H9 (cell line): ENCODE measurements at regions not wholly inside any gene's neighbourhood (a gene's known extent, or its start where the extent isn't known, plus 50 kb on each side); places are given as distances from the start of the nearest gene placed in this dataset.

Source experiments
- DNase-seq: peaks from one replicate; pipeline ENCODE4 v3.0.0-alpha.2; 2017
- H2AFZ ChIP-seq: one replicate; pipeline ENCODE4 v1.6.1; 2013; ENCODE audit warnings: mild to moderate bottlenecking, low read length, control low read depth, moderate library complexity
- H2AK5ac ChIP-seq: 2 replicates; pipeline ENCODE4 v1.6.1; 2013; ENCODE audit warnings: low read length, control low read depth, mixed read lengths; ENCODE audit not compliant: insufficient read length
- H2BK120ac ChIP-seq: one replicate; pipeline ENCODE4 v1.6.1; 2013; ENCODE audit warnings: low read depth, mild to moderate bottlenecking, low read length, control low read depth, inconsistent platforms; ENCODE audit not compliant: poor library complexity, severe bottlenecking
- H2BK12ac ChIP-seq: 2 replicates; pipeline ENCODE4 v1.6.1; 2013; ENCODE audit warnings: low read length, control low read depth, mixed read lengths, low read depth; ENCODE audit not compliant: insufficient read length
- H2BK15ac ChIP-seq: 2 replicates; pipeline ENCODE4 v1.6.1; 2013; ENCODE audit warnings: low read depth, low read length, control low read depth
- H2BK20ac ChIP-seq: one replicate; pipeline ENCODE4 v1.6.1; 2013; ENCODE audit warnings: low read depth, mild to moderate bottlenecking, low read length, control low read depth, inconsistent platforms; ENCODE audit not compliant: poor library complexity, severe bottlenecking
- H2BK5ac ChIP-seq: 2 replicates; pipeline ENCODE4 v1.6.1; 2013; ENCODE audit warnings: low read length, control low read depth, mixed read lengths; ENCODE audit not compliant: insufficient read length
- H3K14ac ChIP-seq: 2 replicates; pipeline ENCODE4 v1.6.1; 2013; ENCODE audit warnings: low read length, control low read depth; ENCODE audit not compliant: insufficient read depth
- H3K18ac ChIP-seq: 2 replicates; pipeline ENCODE4 v1.6.1; 2013; ENCODE audit warnings: low read depth, mild to moderate bottlenecking, mixed read lengths, low read length, control low read depth; ENCODE audit not compliant: insufficient read length
- H3K23ac ChIP-seq: 2 replicates; pipeline ENCODE4 v1.6.1; 2013; ENCODE audit warnings: low read length, control low read depth, mixed read lengths, low read depth; ENCODE audit not compliant: insufficient read length
- H3K23me2 ChIP-seq: 2 replicates; pipeline ENCODE4 v1.6.1; 2013; ENCODE audit warnings: low read depth, mild to moderate bottlenecking, mixed read lengths, low read length, control low read depth; ENCODE audit not compliant: insufficient read length, poor library complexity, severe bottlenecking
- H3K27ac ChIP-seq: 2 replicates; pipeline ENCODE4 v1.5.1; 2013; ENCODE audit warnings: low read length, control low read depth, mixed read lengths, low read depth; ENCODE audit not compliant: insufficient read length
- H3K27me3 ChIP-seq: 2 replicates; pipeline ENCODE4 v1.6.1; 2013; ENCODE audit warnings: low read length, control low read depth, inconsistent platforms; ENCODE audit not compliant: insufficient read depth
- H3K4ac ChIP-seq: 2 replicates; pipeline ENCODE4 v1.6.1; 2013; ENCODE audit warnings: low read depth, mild to moderate bottlenecking, control low read depth, inconsistent platforms, low read length, moderate library complexity
- H3K4me1 ChIP-seq: 2 replicates; pipeline ENCODE4 v1.6.1; 2013; ENCODE audit warnings: low read length, control low read depth, inconsistent platforms; ENCODE audit not compliant: insufficient read depth
- H3K4me2 ChIP-seq: 2 replicates; pipeline ENCODE4 v1.6.1; 2013; ENCODE audit warnings: low read length, control low read depth, mixed read lengths; ENCODE audit not compliant: insufficient read length, insufficient read depth
- H3K56ac ChIP-seq: 2 replicates; pipeline ENCODE4 v1.6.1; 2013; ENCODE audit warnings: low read depth, mild to moderate bottlenecking, mixed read lengths, low read length, control low read depth; ENCODE audit not compliant: insufficient read length
- H3K79me1 ChIP-seq: 2 replicates; pipeline ENCODE4 v1.6.1; 2013; ENCODE audit warnings: low read depth, mild to moderate bottlenecking, moderate library complexity, low read length, control low read depth, inconsistent platforms; ENCODE audit not compliant: insufficient read depth, poor library complexity, severe bottlenecking
- H3K79me2 ChIP-seq: 2 replicates; pipeline ENCODE4 v1.6.1; 2013; ENCODE audit warnings: low read length, control low read depth, inconsistent platforms; ENCODE audit not compliant: insufficient read depth
- H3K9ac ChIP-seq: 2 replicates; pipeline ENCODE4 v1.6.1; 2013; ENCODE audit warnings: low read length, control low read depth, mixed read lengths; ENCODE audit not compliant: insufficient read length; ENCODE audit errors: extremely low read depth
- H3K9me3 ChIP-seq: one replicate; pipeline ENCODE4 v1.6.1; 2013; ENCODE audit warnings: low read depth, low read length, inconsistent platforms; ENCODE audit not compliant: control insufficient read depth
- H3T11ph ChIP-seq: one replicate; pipeline ENCODE4 v1.6.1; 2013; ENCODE audit warnings: mild to moderate bottlenecking, low read length, control low read depth, inconsistent platforms
- H4K20me1 ChIP-seq: one replicate; pipeline ENCODE4 v1.6.1; 2013; ENCODE audit not compliant: control insufficient read depth, insufficient read length, insufficient read depth
- H4K5ac ChIP-seq: 2 replicates; pipeline ENCODE4 v1.6.1; 2013; ENCODE audit warnings: low read depth, mild to moderate bottlenecking, mixed read lengths, low read length, control low read depth; ENCODE audit not compliant: insufficient read length
- H4K8ac ChIP-seq: replicated peaks from 2 replicates; pipeline ENCODE4 v1.6.1; 2013; ENCODE audit warnings: low read length, control low read depth, mixed read lengths, low read depth; ENCODE audit not compliant: insufficient read length
- H4K91ac ChIP-seq: 2 replicates; pipeline ENCODE4 v1.6.1; 2013; ENCODE audit warnings: low read depth, mild to moderate bottlenecking, moderate library complexity, mixed read lengths, low read length, control low read depth; ENCODE audit not compliant: insufficient read length
- H3K27ac Mint-ChIP-seq, 3 experiments: 2 replicates in 2 of 3; 3 replicates in 1 of 3; pipeline ENCODE4 v1.8.0; 2020 to 2021; ENCODE audit warnings: mixed read lengths in 3 of 3, mild to moderate bottlenecking in 1 of 3, moderate library complexity in 1 of 3
- H3K27me3 Mint-ChIP-seq: 2 replicates; pipeline ENCODE4 v1.8.0; 2021; ENCODE audit warnings: low read depth, mild to moderate bottlenecking, moderate library complexity, mixed read lengths
- H3K36me3 Mint-ChIP-seq, 3 experiments: 2 replicates in 2 of 3; 3 replicates in 1 of 3; pipeline ENCODE4 v1.8.0; 2020 to 2021; ENCODE audit warnings: low read depth in 3 of 3, mixed read lengths in 3 of 3; ENCODE audit not compliant: insufficient read depth in 1 of 3
- H3K4me1 Mint-ChIP-seq, 2 experiments: 2 replicates each; pipeline ENCODE4 v1.8.0; 2020; ENCODE audit warnings: mixed read lengths in 2 of 2
- H3K4me3 Mint-ChIP-seq, 2 experiments: 2 replicates in 1 of 2; 3 replicates in 1 of 2; pipeline ENCODE4 v1.8.0; 2020 to 2021; ENCODE audit warnings: mild to moderate bottlenecking in 2 of 2, mixed read lengths in 2 of 2, moderate library complexity in 1 of 2
- H3K9me3 Mint-ChIP-seq, 2 experiments: 2 replicates in 1 of 2; 3 replicates in 1 of 2; pipeline ENCODE4 v1.8.0; 2020; ENCODE audit warnings: mild to moderate bottlenecking in 2 of 2, mixed read lengths in 2 of 2, moderate library complexity in 1 of 2
- WGBS: extraction: QIAGEN DNeasy Blood & Tissue Kit; methylation state at CpG from one replicate; pipeline ENCODE4 v1.1.7; 2013; ENCODE audit warnings: missing lambda C conversion rate, low lambda C conversion rate, mixed read lengths; ENCODE audit not compliant: insufficient read length; ENCODE audit errors: extremely low coverage; 5-methylcytosine and 5-hydroxymethylcytosine counted together
- TF ChIP-seq, protein P1 (sequence below): fragments of 200-600 bp; sonication (generic); conservative IDR thresholded peaks from 3 replicates; pipeline ENCODE4 v1.8.0; 2021; ENCODE audit warnings: antibody characterized with exemption, mild to moderate bottlenecking

DNA sequence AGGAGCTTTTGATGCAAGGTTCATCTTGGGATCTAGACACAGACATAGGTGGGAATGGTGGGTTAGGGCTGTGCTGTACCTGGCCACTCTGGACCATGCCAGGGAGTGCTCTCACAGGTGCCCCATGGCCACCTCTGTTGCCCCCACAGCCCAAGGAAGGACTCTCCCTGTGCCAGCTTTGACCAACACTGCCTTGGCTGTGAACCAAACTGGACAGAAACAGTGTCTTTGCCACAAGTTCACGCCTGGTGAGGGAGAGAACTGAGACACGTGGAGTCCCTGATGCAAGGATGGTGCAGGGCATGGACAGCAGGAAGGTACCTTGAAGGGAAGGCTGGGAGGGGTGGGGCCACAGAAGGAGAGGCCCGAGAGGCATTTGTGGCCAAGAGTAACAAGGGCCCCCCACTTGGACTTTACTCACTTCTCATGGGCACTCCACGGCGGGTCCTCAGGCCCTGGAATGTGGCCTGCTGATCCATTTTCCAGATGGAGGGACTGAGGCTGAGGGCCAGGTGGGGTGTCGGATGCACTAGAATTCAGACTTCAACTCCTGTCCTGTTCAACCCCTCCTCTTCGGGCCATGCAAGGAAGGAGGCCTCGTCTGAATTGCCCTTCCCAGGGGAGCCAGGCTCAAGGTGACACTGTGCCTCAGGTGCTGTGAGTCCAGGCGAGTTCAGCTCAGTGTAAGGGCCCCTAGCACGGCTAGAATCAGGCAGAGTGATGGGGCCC is 103.3 kb downstream of the YTHDF1 start:
- peaks cover 7 to 12% of the 10 kb centered on the region in 2 experiments; a peak in 4 of 5 replicates for H3K9me3 Mint-ChIP-seq
- H3K56ac ChIP-seq: no peak overlapping the region

More for the DNA sequence above, 103.3 kb downstream of the YTHDF1 start:
- H3T11ph ChIP-seq: no peak overlapping the region
- no peak overlapping the region for H3K4me2 ChIP-seq
- no peak overlapping the region for H2BK120ac ChIP-seq
- WGBS: no CpG with 5 or more reads among the region's 10 CpGs
- no peak overlapping the region for H3K4ac ChIP-seq
- H3K14ac ChIP-seq: no peak overlapping the region; the same call in 1 of the 2 replicates
- Mint-ChIP-seq H3K4me3 (no peak overlapping the region), H3K36me3 (no peaks in the 10 kb centered on the region), H3K27ac (no peak overlapping the region), H3K4me1 (peaks cover 2 to 3% of the 10 kb centered on the region in 2 experiments; a peak in 2 of 4 replicates), H3K27me3 (peaks cover 77% of the 10 kb centered on the region)
- no peak overlapping the region for H3K23ac ChIP-seq
- DNase-seq: no peak
- no peak overlapping the region for H4K8ac ChIP-seq
- H3K9ac ChIP-seq: no peak overlapping the region
- no peak overlapping the region for H2AK5ac ChIP-seq
- H4K20me1 ChIP-seq: no peaks in the 10 kb centered on the region
- H2AFZ ChIP-seq: no peak overlapping the region
- no peak overlapping the region for H2BK12ac ChIP-seq
- H4K91ac ChIP-seq: no peak overlapping the region
- no peak overlapping the region for H2BK5ac ChIP-seq
- no peaks in the 10 kb centered on the region for H3K4me1 ChIP-seq
- H4K5ac ChIP-seq: no peak overlapping the region
- H3K23me2 ChIP-seq: no peaks in the 10 kb centered on the region
- H3K27me3 ChIP-seq: no peaks in the 10 kb centered on the region; the same call in 1 of the 2 replicates
- H3K27ac ChIP-seq: no peak overlapping the region
- H3K18ac ChIP-seq: no peak overlapping the region
- H3K79me2 ChIP-seq: no peaks in the 10 kb centered on the region
- TF ChIP-seq, protein P1, sequence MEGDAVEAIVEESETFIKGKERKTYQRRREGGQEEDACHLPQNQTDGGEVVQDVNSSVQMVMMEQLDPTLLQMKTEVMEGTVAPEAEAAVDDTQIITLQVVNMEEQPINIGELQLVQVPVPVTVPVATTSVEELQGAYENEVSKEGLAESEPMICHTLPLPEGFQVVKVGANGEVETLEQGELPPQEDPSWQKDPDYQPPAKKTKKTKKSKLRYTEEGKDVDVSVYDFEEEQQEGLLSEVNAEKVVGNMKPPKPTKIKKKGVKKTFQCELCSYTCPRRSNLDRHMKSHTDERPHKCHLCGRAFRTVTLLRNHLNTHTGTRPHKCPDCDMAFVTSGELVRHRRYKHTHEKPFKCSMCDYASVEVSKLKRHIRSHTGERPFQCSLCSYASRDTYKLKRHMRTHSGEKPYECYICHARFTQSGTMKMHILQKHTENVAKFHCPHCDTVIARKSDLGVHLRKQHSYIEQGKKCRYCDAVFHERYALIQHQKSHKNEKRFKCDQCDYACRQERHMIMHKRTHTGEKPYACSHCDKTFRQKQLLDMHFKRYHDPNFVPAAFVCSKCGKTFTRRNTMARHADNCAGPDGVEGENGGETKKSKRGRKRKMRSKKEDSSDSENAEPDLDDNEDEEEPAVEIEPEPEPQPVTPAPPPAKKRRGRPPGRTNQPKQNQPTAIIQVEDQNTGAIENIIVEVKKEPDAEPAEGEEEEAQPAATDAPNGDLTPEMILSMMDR: no peak
- H3K9me3 ChIP-seq: no peaks in the 10 kb centered on the region
- no peak overlapping the region for H2BK15ac ChIP-seq
- H2BK20ac ChIP-seq: no peak overlapping the region
- no peaks in the 10 kb centered on the region for H3K79me1 ChIP-seq
